IMR-90 (cell line): ENCODE measurements at regions not wholly inside any gene's neighbourhood (a gene's known extent, or its start where the extent isn't known, plus 50 kb on each side); places are given as distances from the start of the nearest gene placed in this dataset.

Source experiments
- ATAC-seq: fragments of 200-7000 bp; cut with Tn5 transposase; 2 replicates; pipeline ENCODE4 v1.9.1; 2020; ENCODE audit warnings: low read depth, mild to moderate bottlenecking, moderate library complexity
- BruUV-seq: library from RNA; stranded (reverse); fragments of 400-500 nt; replicated peaks from 2 replicates; lab custom pipeline; 2021; lab: Mats Ljungman, UMichigan
- CTCF ChIA-PET: fragments of 300-600 bp; formaldehyde crosslinking; extraction: SDS; loops from one replicate; lab custom pipeline; 2021; ENCODE audit warnings: antibody characterized with exemption; lab: Yijun Ruan, JAX
- POLR2A ChIA-PET: fragments of 300-600 bp; sonication (Branson Sonifier 250); formaldehyde crosslinking; loops from one replicate; lab custom pipeline; 2022; ENCODE audit warnings: antibody characterized with exemption; ENCODE audit not compliant: unreplicated experiment; lab: Charles Lee
- DNase-seq: peaks from one replicate; pipeline ENCODE4 v3.0.0; 2013
- H2AFZ ChIP-seq: replicated peaks from 2 replicates; pipeline ENCODE3; 2013; ENCODE audit warnings: low read length, mild to moderate bottlenecking; ENCODE audit not compliant: poor library complexity
- H2AK5ac ChIP-seq: 2 replicates; pipeline ENCODE4 v1.6.1; 2013; ENCODE audit warnings: low read depth, low read length, inconsistent platforms
- H2AK9ac ChIP-seq: replicated peaks from 2 replicates; pipeline ENCODE3; 2013; ENCODE audit warnings: mild to moderate bottlenecking, low read depth, low read length, moderate library complexity; ENCODE audit not compliant: poor library complexity
- H2BK120ac ChIP-seq: 2 replicates; pipeline ENCODE4 v1.6.1; 2013; ENCODE audit warnings: low read depth, low read length, inconsistent platforms
- H2BK15ac ChIP-seq: 3 replicates; pipeline ENCODE4 v1.6.1; 2013; ENCODE audit warnings: low read depth, low read length, inconsistent platforms
- H2BK20ac ChIP-seq: 2 replicates; pipeline ENCODE4 v1.6.1; 2013; ENCODE audit warnings: low read depth, mild to moderate bottlenecking, inconsistent platforms, low read length, moderate library complexity
- H2BK5ac ChIP-seq: 2 replicates; pipeline ENCODE4 v1.6.1; 2013; ENCODE audit warnings: mild to moderate bottlenecking, low read depth, low read length, inconsistent platforms; ENCODE audit not compliant: poor library complexity, severe bottlenecking
- H3K14ac ChIP-seq: replicated peaks from 2 replicates; pipeline ENCODE4 v1.6.1; 2013; ENCODE audit warnings: low read depth, low read length, inconsistent platforms
- H3K18ac ChIP-seq: 2 replicates; pipeline ENCODE4 v1.6.1; 2013; ENCODE audit warnings: low read depth, low read length, control low read depth
- H3K23ac ChIP-seq: 2 replicates; pipeline ENCODE4 v1.6.1; 2013; ENCODE audit warnings: low read depth, low read length, inconsistent platforms
- H3K27ac ChIP-seq: 2 replicates; pipeline ENCODE4 v1.5.1; 2013; ENCODE audit warnings: mild to moderate bottlenecking, control low read depth, low read length; ENCODE audit not compliant: insufficient read depth
- H3K27me3 ChIP-seq: 2 replicates; pipeline ENCODE4 v1.6.1; 2013; ENCODE audit warnings: low read length; ENCODE audit not compliant: control insufficient read depth, insufficient read depth
- H3K36me3 ChIP-seq: 2 replicates; pipeline ENCODE4 v1.6.1; 2013; ENCODE audit warnings: low read length, mixed read lengths; ENCODE audit not compliant: control insufficient read depth, insufficient read depth
- H3K4ac ChIP-seq: 2 replicates; pipeline ENCODE4 v1.6.1; 2013; ENCODE audit warnings: low read depth, low read length, inconsistent platforms
- H3K4me1 ChIP-seq: 2 replicates; pipeline ENCODE4 v1.6.1; 2013; ENCODE audit warnings: low read length, mixed read lengths; ENCODE audit not compliant: control insufficient read depth, insufficient read depth
- H3K4me2 ChIP-seq: 2 replicates; pipeline ENCODE4 v1.6.1; 2013; ENCODE audit warnings: low read depth, mild to moderate bottlenecking, control low read depth, low read length, moderate library complexity
- H3K4me3 ChIP-seq: 2 replicates; pipeline ENCODE4 v1.5.1; 2013; ENCODE audit warnings: low read depth, mild to moderate bottlenecking, control low read depth, low read length, moderate library complexity; ENCODE audit not compliant: insufficient read depth
- H3K56ac ChIP-seq: 2 replicates; pipeline ENCODE4 v1.6.1; 2013; ENCODE audit warnings: low read length, inconsistent platforms; ENCODE audit not compliant: insufficient read depth; ENCODE audit errors: extremely low read depth
- H3K79me1 ChIP-seq, 2 experiments: 2 replicates each; pipeline ENCODE4 v1.6.1; 2013; ENCODE audit warnings: low read length in 2 of 2, inconsistent platforms in 1 of 2, low read depth in 1 of 2
- H3K9ac ChIP-seq: 2 replicates; pipeline ENCODE4 v1.6.1; 2013; ENCODE audit warnings: low read depth, low read length, control low read depth
- H3K9me1 ChIP-seq: 2 replicates; pipeline ENCODE4 v1.6.1; 2013; ENCODE audit warnings: low read length, inconsistent platforms; ENCODE audit not compliant: insufficient read depth
- H3K9me3 ChIP-seq: 2 replicates; pipeline ENCODE4 v1.6.1; 2013; ENCODE audit warnings: low read length; ENCODE audit not compliant: control insufficient read depth, insufficient read depth
- H4K20me1 ChIP-seq: 2 replicates; pipeline ENCODE4 v1.6.1; 2013; ENCODE audit warnings: low read length, inconsistent platforms; ENCODE audit not compliant: insufficient read depth
- H4K5ac ChIP-seq: 2 replicates; pipeline ENCODE4 v1.6.1; 2013; ENCODE audit warnings: mild to moderate bottlenecking, low read depth, low read length, control low read depth
- H4K8ac ChIP-seq, 2 experiments: 2 replicates each; pipeline ENCODE4 v1.6.1; 2013; ENCODE audit warnings: low read depth in 2 of 2, low read length in 2 of 2, control low read depth in 1 of 2, inconsistent platforms in 1 of 2
- H4K91ac ChIP-seq: 2 replicates; pipeline ENCODE4 v1.6.1; 2013; ENCODE audit warnings: low read depth, low read length, inconsistent platforms; ENCODE audit not compliant: insufficient read depth
- RFX5 ChIP-seq: IDR thresholded peaks from 2 replicates; pipeline ENCODE4 v1.8.0; 2012; ENCODE audit warnings: low read depth, mild to moderate bottlenecking, low read length, moderate library complexity
- SMC3 ChIP-seq: fragments of 150-350 bp; IDR thresholded peaks from 2 replicates; pipeline ENCODE4 v1.6.1; 2016; ENCODE audit warnings: low read depth, mild to moderate bottlenecking, antibody characterized with exemption, low read length, moderate library complexity
- WGBS, 2 experiments: methylation state at CpG; one replicate each; pipeline versions ENCODE4 v1.1.5 to v1.1.7; 2013; ENCODE audit warnings: missing lambda C conversion rate in 2 of 2; ENCODE audit not compliant: insufficient read length in 1 of 2; ENCODE audit errors: extremely low coverage in 2 of 2; 5-methylcytosine and 5-hydroxymethylcytosine counted together
- dilution Hi-C: fragments of 300-500 bp; cut with HindIII; formaldehyde crosslinking; loops from one replicate; pipeline ENCODE4 v1.14.3; 2018; ENCODE audit warnings: low sequenced_read_pairs; ENCODE audit not compliant: unreplicated experiment
- in situ Hi-C: fragments of 300-500 bp; cut with MboI; formaldehyde crosslinking; loops from 3 replicates; pipeline ENCODE4 v1.14.3; 2019; ENCODE audit warnings: low sequenced_read_pairs, inconsistent platforms, mixed read lengths
- intact Hi-C: fragments of 100-400 bp; cut with micrococcal nuclease; formaldehyde crosslinking; loops from 2 replicates; pipeline ENCODE4 v1.10.0; 2022

GRCh38 chr5:56291661-56292374 lies 58.7 kb upstream of the ANKRD55 start:
- Histone ChIP-seq H2AFZ (no peak overlapping the region), H4K5ac (no peak overlapping the region), H3K4me1 (no peaks in the 10 kb centered on the region; the same call in 1 of the 2 replicates), H2AK5ac (no peak overlapping the region), H3K4me3 (no peak overlapping the region), H3K14ac (no peak overlapping the region), H2BK5ac (no peak overlapping the region), H3K23ac (no peak overlapping the region), H3K79me1 (no peaks in the 10 kb centered on the region), H2AK9ac (no peak overlapping the region), H4K8ac (no peak overlapping the region), H3K9me1 (no peaks in the 10 kb centered on the region), H3K4ac (no peak overlapping the region), H3K9ac (no peak overlapping the region), H3K27ac (no peak overlapping the region), H2BK120ac (no peak overlapping the region), H3K4me2 (no peak overlapping the region), H3K36me3 (no peaks in the 10 kb centered on the region), H4K91ac (no peak overlapping the region), H4K20me1 (no peaks in the 10 kb centered on the region), H3K18ac (no peak overlapping the region), H3K27me3 (no peaks in the 10 kb centered on the region), H2BK20ac (no peak overlapping the region), H2BK15ac (no peak overlapping the region), H3K56ac (no peak overlapping the region), H3K9me3 (no peaks in the 10 kb centered on the region; the same call in 1 of the 2 replicates)
- TF ChIP-seq RFX5, result no peak
- no peak for TF ChIP-seq SMC3
- ChIA-PET CTCF (interaction anchor here (0.6 to 1.6 kb wide), 2 partner anchors 32 to 62 kb away, joined by 5 to 7 read pairs; no protein-coding TSS in a partner anchor), POLR2A (no interaction called here)
- BruUV-seq, result no TSS peak
- dilution Hi-C loops, result no loop called here
- DNase-seq (no peak), ATAC-seq (no peak)
- intact Hi-C loops, result no loop called here
- in situ Hi-C loops, result no loop called here
- whole genome bisulfite sequencing, 2 experiments, result no CpG with 5 or more reads among the region's 3 CpGs
